ENCODE measurements at regions not wholly inside any gene's neighbourhood (a gene's known extent, or its start where the extent isn't known, plus 50 kb on each side); places are given as distances from the start of the nearest gene placed in this dataset.
A peak's percentile ranks its signal among the peaks of the same experiment; 100 is the strongest.

DNA sequence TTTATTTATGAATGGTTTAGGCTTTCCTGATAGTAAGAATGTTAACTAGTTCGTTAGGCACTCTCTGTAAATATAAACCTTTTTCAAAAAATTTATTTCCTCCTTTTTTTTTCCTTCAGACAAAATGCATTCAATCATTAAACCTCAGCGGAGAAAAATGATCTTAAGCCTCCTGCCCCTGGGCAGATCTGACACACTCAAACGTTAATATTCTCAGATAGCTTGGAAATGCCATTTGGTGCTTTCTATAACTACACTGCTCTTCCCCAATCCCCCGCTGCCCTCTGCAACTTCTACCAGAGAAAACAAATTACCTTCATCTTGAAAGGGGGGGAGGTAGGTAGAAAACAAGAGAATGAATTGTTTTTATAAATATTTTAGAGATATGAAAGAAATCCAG, 521.2 kb downstream of the MED13L start:
- no peak for DNase-seq
- Mint-ChIP-seq H3K27ac (no peak overlapping the region), H3K4me3 (no peak overlapping the region), H3K36me3 (ENCODE audit: low read depth) (no peaks in the 10 kb centered on the region), H3K27me3 (peaks cover 7% of the 10 kb centered on the region), H3K9me3 (no peaks in the 10 kb centered on the region), H3K4me1 (no peaks in the 10 kb centered on the region)
- intact Hi-C loops (cut with micrococcal nuclease) = no loop called here

DNA sequence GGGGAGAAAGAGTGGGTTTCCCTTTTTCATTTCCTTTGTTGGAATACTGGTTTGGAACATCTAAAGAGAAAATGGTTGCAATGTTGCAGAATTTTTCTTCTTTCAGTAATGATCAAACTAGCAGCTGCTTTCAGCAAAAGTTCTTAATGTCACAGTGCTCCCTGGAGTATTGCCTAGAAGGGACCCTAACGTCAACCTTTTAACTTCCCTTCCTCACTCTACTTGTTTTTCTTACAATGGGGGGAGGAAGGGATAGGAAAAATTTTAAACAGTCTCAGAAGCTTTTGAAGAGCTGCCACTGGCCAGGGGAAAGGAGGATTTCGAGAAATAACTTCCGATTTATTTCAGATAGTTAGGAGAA, 521.8 kb downstream of the MED13L start:
- H3K9me3 Mint-ChIP-seq = no peaks in the 10 kb centered on the region
- no peak overlapping the region for H3K27ac Mint-ChIP-seq
- intact Hi-C loops (cut with micrococcal nuclease) = no loop called here
- H3K4me1 Mint-ChIP-seq = no peaks in the 10 kb centered on the region
- peaks cover 7% of the 10 kb centered on the region for H3K27me3 Mint-ChIP-seq
- H3K4me3 Mint-ChIP-seq = no peak overlapping the region
- no peaks in the 10 kb centered on the region for H3K36me3 Mint-ChIP-seq (ENCODE audit: low read depth)
- no peak for DNase-seq

DNA sequence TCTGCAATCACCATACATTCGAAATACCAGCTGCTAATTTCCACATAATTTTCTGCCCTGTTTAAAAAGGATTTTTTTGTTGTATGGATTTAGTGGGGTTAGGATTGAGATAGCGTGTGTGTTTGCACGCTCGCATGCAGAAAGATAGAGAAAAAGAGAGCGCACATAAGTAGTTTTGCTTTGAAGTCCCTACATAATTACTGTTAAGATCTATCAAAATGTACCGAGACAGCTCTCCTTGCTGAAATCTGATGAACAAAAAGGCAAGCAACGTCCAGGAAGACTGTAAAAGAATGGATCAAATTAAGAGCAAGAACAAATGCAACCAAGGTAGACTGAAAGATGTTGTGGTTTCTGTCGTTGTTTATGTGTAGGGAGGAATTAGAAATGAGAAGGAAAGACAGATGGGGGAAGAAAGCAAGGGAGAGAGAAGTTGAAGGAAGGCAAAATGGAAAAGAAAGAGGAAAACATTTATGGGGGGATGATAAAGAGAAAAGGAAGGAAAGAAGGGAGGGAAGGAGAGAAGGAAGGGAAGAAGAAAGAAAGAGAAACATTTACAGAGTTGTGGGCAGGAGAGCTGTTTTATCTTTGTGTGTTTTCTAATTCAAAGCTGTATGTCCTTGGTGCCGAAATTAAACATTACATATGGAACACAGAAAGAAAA, 522.3 kb downstream of the MED13L start:
- no peak for DNase-seq
- Mint-ChIP-seq H3K27me3 (peaks cover 7% of the 10 kb centered on the region), H3K4me1 (no peaks in the 10 kb centered on the region), H3K27ac (no peak overlapping the region), H3K4me3 (no peak overlapping the region), H3K9me3 (no peaks in the 10 kb centered on the region), H3K36me3 (ENCODE audit: low read depth) (no peaks in the 10 kb centered on the region)
- intact Hi-C loops (cut with micrococcal nuclease) = no loop called here

DNA sequence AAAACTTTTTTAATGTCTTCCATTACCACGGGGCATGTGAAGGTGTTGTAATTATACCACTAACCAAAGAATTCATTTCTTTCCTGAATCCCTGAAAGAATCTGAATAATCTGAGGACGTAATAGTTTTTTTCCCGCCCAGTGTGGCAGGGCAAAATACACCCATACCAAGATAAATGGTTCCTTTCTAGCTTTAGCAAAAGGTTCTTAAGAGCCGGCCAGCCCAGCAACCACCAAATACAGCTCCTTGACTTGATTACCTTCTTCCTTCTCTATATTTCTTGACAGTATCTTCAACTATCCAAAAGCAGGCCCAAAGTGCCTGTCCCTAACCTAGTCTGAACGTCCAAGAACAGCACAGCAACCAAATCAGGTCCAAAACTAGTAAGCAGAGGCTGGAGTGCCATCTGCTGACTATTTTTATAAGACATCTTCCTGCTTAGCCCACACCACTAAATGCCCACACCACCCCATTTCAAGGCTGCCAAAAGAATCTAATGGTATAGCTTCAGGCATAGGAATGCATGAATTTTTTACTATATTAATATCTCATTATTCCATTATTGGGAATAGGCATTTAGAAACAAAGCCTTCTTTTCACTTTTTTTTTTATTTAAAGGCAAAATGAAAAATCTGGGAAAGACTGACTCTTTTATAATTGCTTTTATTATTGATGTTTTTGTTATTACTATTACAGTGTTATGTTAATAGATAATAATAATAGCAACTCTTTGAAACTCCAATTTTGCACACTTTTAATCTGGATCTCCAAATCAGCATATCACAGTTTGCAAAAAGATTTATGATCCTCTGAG, 524.4 kb downstream of the MED13L start:
- Mint-ChIP-seq H3K4me1 (no peaks in the 10 kb centered on the region), H3K27ac (no peak overlapping the region), H3K36me3 (ENCODE audit: low read depth) (no peaks in the 10 kb centered on the region), H3K27me3 (peaks cover 9% of the 10 kb centered on the region), H3K9me3 (no peaks in the 10 kb centered on the region), H3K4me3 (no peak overlapping the region)
- DNase-seq = peak; percentile 59
- intact Hi-C loops (cut with micrococcal nuclease) = no loop called here

DNA sequence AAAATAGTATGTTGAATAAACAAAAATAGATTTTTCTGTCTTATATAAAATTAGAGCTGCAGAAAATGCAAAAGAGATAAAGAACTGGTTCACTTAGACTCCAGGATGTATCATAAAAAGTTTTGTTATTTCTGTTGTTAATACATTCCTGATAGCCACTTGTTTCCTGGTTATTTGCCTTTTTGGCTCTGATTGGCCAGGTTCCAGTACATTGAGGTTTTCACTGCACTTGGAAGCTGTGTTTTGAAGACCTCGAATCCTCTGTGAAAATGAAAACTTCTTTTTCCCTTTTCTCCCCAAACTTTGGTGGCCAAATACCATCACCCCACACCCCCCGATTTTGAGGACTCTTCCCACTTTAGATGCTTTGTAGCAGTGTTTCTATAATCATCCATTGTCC, 525.3 kb downstream of the MED13L start:
- Mint-ChIP-seq H3K9me3 (no peaks in the 10 kb centered on the region), H3K27me3 (peaks cover 9% of the 10 kb centered on the region), H3K36me3 (ENCODE audit: low read depth) (no peaks in the 10 kb centered on the region), H3K4me1 (no peaks in the 10 kb centered on the region), H3K27ac (no peak overlapping the region), H3K4me3 (no peak overlapping the region)
- intact Hi-C loops (cut with micrococcal nuclease) = no loop called here
- DNase-seq = no peak

DNA sequence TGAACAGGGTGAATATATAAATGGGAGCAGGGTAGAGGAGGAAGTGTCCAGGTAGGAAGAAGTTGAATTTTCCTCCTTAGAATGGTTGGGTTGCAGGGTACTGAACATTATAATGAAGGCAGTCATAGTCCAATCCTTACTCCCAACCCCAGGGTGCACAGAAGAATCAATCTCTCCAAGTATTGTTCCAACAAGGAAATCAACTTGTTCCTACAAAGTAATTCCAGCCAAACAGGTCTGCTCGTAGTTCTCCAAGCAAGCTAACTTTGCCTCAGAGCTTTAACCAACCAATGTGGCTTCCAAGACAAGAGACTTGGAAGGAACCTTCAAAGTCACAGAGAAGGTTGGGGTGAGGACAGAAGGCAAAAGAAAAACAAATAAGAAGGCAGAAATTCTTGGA, 527.2 kb downstream of the MED13L start:
- H3K36me3 Mint-ChIP-seq (ENCODE audit: low read depth) = no peaks in the 10 kb centered on the region
- no peak overlapping the region for H3K27ac Mint-ChIP-seq
- no peaks in the 10 kb centered on the region for H3K9me3 Mint-ChIP-seq
- H3K4me3 Mint-ChIP-seq = no peak overlapping the region
- DNase-seq = no peak
- peaks cover 6% of the 10 kb centered on the region for H3K27me3 Mint-ChIP-seq
- intact Hi-C loops (cut with micrococcal nuclease) = no loop called here
- no peaks in the 10 kb centered on the region for H3K4me1 Mint-ChIP-seq

DNA sequence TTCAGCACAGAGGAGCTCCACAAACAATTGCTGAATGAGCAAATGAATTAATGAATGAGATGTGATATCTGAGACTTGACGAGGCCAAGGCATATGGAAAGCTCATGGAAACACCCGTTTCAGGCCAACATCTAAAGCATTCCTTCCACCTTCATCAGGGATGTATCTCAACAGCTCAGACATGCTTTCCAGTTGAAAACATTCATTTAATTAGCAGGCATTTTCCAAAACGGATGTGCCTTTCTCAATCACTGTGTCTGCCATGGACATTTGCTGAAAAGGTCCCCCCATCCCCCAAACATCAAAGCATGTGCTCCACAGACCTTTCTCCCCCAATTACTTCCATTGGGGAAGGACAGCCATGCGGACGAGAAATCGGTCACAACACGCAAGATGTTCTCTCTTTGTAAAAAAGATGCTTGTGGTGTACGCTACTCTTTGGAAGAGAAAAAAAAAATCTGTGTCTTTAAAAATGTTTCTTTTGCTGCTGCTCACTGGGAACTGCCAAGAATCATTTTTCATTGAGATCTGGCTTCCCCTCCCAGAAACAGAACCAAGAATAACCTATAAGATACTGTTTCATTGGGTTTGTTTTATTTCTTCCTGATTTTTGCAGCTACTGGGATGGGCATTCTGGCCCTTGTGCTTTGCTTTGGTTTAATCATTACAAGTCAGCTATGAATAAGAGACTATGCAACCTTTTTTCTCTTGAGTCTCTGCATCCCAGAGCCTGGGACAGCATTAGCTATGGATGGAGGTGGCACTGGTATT, 528.2 kb downstream of the MED13L start:
- intact Hi-C loops (cut with micrococcal nuclease) = no loop called here
- H3K36me3 Mint-ChIP-seq (ENCODE audit: low read depth) = no peaks in the 10 kb centered on the region
- peaks cover 1% of the 10 kb centered on the region for H3K27me3 Mint-ChIP-seq
- DNase-seq = no peak
- no peak overlapping the region for H3K4me3 Mint-ChIP-seq
- no peaks in the 10 kb centered on the region for H3K4me1 Mint-ChIP-seq
- no peaks in the 10 kb centered on the region for H3K9me3 Mint-ChIP-seq
- no peak overlapping the region for H3K27ac Mint-ChIP-seq

DNA sequence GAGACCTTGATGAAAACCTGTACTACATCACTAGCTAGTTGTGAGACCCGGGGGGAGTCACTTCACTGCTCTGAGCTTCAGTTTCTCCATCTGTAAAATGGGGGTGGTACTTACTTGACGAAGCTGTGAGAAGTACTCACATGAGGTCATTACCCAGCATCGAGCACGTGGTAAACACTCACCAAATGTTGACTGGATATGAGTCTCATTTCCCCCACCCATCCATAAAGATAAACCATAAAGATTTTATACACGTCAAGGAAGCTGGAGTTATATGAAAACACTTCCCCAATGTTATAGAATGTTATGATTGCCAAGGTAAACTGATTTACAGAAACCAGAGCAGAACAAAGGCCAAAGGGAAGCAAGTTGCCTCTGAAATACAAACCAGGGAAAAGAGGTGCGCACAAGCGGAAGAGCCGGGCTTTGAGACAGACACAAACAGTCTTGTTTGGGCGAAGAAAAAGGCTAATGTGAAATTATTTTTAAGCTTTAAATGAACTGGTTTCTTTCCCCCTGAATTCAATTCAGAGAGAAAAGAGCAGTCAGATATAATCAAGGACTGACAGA, 536.8 kb downstream of the MED13L start:
- no peak for DNase-seq
- no peaks in the 10 kb centered on the region for H3K9me3 Mint-ChIP-seq
- intact Hi-C loops (cut with micrococcal nuclease) = no loop called here
- H3K4me3 Mint-ChIP-seq = no peak overlapping the region
- H3K27me3 Mint-ChIP-seq = no peaks in the 10 kb centered on the region
- H3K36me3 Mint-ChIP-seq (ENCODE audit: low read depth) = no peaks in the 10 kb centered on the region
- no peak overlapping the region for H3K27ac Mint-ChIP-seq
- H3K4me1 Mint-ChIP-seq = no peaks in the 10 kb centered on the region

DNA sequence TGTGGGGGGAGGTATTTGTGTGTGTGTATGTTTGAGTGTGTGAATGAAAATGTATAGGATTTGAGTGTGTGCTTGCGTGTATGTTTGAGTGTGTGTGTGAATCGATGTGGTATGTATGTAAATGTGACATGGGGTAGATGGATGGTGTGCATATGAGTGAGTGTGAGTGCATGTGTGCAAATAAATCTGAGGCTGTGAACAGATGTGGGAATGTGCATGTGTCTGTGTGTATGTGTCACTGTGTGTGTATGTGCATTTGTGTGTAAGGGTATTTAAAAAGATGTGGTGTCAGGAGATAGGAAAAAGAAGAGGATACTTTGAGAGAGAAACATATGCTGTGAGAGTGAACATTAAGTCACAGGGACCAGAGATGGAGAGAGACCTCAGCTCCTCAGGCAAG, 539.6 kb downstream of the MED13L start:
- intact Hi-C loops (cut with micrococcal nuclease) = no loop called here
- no peaks in the 10 kb centered on the region for H3K9me3 Mint-ChIP-seq
- DNase-seq = no peak
- H3K4me3 Mint-ChIP-seq = no peak overlapping the region
- no peaks in the 10 kb centered on the region for H3K4me1 Mint-ChIP-seq
- H3K27me3 Mint-ChIP-seq = no peaks in the 10 kb centered on the region
- H3K36me3 Mint-ChIP-seq (ENCODE audit: low read depth) = no peaks in the 10 kb centered on the region
- H3K27ac Mint-ChIP-seq = no peak overlapping the region

DNA sequence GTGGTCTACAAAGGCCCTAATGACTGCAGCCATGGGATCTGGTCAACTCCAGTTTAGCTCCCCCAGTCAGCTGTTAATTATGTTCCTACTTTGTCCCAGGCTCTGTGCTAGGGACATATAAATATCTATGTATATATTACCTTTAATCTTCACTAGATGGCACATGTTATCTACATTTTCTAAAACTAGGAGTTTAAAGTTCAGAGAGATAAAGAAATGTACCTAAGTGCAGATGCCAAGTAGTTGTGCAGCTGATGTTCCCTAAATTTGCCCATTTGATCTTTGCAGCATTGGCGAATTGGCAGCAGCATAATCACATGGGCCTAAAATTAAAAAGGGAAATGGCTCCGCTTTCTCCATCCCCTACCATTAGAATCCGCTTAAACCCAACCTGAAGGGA, 541.1 kb downstream of the MED13L start:
- Mint-ChIP-seq H3K4me1 (no peaks in the 10 kb centered on the region), H3K27ac (no peak overlapping the region), H3K27me3 (no peaks in the 10 kb centered on the region), H3K36me3 (ENCODE audit: low read depth) (no peaks in the 10 kb centered on the region), H3K4me3 (no peak overlapping the region), H3K9me3 (no peaks in the 10 kb centered on the region)
- intact Hi-C loops (cut with micrococcal nuclease) = no loop called here
- DNase-seq = no peak

DNA sequence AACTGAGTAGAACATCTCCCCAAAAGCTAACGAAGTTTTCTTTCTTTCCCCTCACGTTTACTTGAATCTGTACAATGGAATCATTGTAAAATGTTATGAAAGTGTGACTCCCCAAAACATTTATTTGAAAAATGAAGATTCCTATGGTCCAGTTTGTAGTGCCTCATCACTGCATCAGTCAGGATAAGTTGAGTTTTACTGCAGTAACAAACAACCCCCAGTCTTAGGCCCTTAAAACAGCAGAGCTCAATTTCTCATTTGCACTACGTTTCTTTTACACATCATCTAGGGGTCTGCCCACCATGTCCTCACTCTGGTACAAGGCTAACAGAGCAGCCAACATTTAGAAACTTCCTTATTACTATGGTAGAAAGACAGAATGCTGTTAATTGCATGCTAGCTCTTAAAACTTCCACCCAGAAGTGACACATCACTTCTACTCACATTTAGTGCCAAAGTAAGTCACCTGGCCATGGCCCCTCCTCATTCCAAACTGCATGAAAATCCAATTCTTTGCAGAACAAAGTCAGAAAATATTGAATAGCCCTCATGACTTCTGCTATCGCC, 546.4 kb downstream of the MED13L start:
- no peaks in the 10 kb centered on the region for H3K4me1 Mint-ChIP-seq
- H3K9me3 Mint-ChIP-seq = no peaks in the 10 kb centered on the region
- no peak for DNase-seq
- intact Hi-C loops (cut with micrococcal nuclease) = no loop called here
- no peak overlapping the region for H3K4me3 Mint-ChIP-seq
- no peaks in the 10 kb centered on the region for H3K36me3 Mint-ChIP-seq (ENCODE audit: low read depth)
- no peak overlapping the region for H3K27ac Mint-ChIP-seq
- no peaks in the 10 kb centered on the region for H3K27me3 Mint-ChIP-seq

DNA sequence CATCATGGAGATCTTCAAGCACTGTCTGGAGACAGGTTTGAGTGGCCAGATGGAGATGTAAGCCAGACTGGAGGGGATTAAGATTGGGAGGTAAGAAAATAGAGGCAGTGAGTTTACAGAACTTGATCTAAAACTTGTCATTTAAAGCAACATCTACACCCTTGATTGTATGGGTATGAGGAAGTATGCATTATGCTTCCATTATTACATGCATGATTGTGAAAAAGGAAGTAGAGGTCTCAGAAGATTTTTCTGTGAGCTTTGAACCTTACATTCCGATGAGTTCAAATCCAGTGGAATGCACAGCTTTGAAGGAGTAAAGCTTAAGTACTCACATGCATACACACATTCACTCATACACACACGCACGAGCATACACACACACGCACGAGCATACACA, 550.8 kb downstream of the MED13L start:
- Mint-ChIP-seq H3K4me3 (no peak overlapping the region), H3K27me3 (no peaks in the 10 kb centered on the region), H3K36me3 (ENCODE audit: low read depth) (no peaks in the 10 kb centered on the region), H3K9me3 (no peaks in the 10 kb centered on the region), H3K4me1 (no peaks in the 10 kb centered on the region), H3K27ac (no peak overlapping the region)
- intact Hi-C loops (cut with micrococcal nuclease) = no loop called here
- no peak for DNase-seq

DNA sequence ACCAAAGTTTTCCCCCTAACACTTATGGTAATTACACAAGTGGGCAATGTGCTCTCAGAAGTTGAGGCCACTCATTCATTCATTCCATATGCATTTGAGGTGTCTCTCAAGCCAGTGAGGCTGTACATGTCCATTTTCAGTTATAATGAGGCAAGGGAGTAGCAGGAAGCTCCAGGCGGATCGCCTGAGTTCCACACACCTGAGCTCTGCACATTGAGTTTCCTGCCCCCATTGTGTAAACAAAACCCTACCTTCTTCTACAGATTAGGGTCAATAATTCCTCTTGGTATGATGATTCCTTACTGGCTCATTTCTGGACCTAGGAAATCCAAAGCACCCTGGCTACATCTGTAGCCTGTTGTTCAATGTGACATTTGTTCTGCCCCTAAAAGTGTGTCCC, 555.3 kb downstream of the MED13L start:
- intact Hi-C loops (cut with micrococcal nuclease) = no loop called here
- H3K36me3 Mint-ChIP-seq (ENCODE audit: low read depth) = no peaks in the 10 kb centered on the region
- no peaks in the 10 kb centered on the region for H3K4me1 Mint-ChIP-seq
- no peak overlapping the region for H3K27ac Mint-ChIP-seq
- no peak for DNase-seq
- no peaks in the 10 kb centered on the region for H3K27me3 Mint-ChIP-seq
- H3K9me3 Mint-ChIP-seq = no peaks in the 10 kb centered on the region
- no peak overlapping the region for H3K4me3 Mint-ChIP-seq

DNA sequence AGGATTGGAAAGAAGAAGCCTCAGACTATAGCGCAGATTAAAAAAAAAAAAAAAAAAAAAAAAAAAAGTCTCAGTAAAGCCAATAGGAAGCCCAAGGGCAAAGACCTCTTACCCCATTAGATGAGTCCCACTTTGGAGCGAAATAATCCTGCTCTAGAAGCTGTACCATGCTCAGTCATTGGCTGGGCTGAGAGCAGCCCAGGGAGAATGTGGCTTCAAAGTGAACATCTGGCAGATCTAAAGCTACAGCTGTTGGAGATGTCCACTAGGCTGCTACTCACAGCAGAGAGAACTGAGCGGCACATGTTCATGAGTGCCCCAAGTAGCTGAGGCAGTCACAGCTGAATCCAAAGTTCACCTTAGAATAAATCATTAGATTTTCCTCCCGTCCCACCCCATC, 560.9 kb downstream of the MED13L start:
- DNase-seq = no peak
- intact Hi-C loops (cut with micrococcal nuclease) = no loop called here
- Mint-ChIP-seq H3K4me1 (no peaks in the 10 kb centered on the region), H3K36me3 (ENCODE audit: low read depth) (no peaks in the 10 kb centered on the region), H3K4me3 (no peak overlapping the region), H3K27ac (no peak overlapping the region), H3K27me3 (no peaks in the 10 kb centered on the region), H3K9me3 (no peaks in the 10 kb centered on the region)

All from activated CD4-positive, alpha-beta T cell treated with anti-CD3 and anti-CD28 coated beads, Interleukin-2, amount 10 ng/mL, durations not matched to agents 24 days and 14 days (primary cell).